CD4-positive, alpha-beta T cell treated with Interleukin-6 for 4 hours (primary cell): ENCODE measurements at regions not wholly inside any gene's neighbourhood (a gene's known extent, or its start where the extent isn't known, plus 50 kb on each side); places are given as distances from the start of the nearest gene placed in this dataset.
A peak's percentile ranks its signal among the peaks of the same experiment; 100 is the strongest.

ENCODE experiments used
- DNase-seq: peaks from one replicate; pipeline ENCODE4 v3.0.0-alpha.2; 2020; ENCODE audit warnings: mixed read lengths

GRCh38 chr7:115707258-115708012, 323.1 kb downstream of the TFEC start:
- peak; percentile 2 for DNase-seq

GRCh38 chr7:115704884-115705283, 325.7 kb downstream of the TFEC start:
- DNase-seq = no peak

DNA sequence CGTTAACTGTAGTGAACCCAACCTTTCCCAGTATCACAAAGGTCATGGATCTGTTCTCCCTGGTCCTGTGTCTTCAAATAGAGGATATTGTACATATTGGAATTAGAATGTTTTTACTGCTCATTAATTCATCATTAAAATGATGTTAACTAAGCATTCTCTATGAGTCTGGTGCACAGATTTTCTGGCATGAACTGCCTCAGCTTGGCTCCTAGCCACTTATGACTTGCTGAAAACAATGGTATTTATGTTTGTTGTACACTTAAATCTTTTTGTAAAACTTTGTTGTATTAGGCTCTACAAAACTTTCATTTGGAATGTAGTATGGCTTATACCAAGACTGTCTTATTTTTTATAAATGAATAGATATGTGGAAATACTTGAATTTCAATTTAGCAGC, 329.4 kb downstream of the TFEC start:
- no peak for DNase-seq

DNA sequence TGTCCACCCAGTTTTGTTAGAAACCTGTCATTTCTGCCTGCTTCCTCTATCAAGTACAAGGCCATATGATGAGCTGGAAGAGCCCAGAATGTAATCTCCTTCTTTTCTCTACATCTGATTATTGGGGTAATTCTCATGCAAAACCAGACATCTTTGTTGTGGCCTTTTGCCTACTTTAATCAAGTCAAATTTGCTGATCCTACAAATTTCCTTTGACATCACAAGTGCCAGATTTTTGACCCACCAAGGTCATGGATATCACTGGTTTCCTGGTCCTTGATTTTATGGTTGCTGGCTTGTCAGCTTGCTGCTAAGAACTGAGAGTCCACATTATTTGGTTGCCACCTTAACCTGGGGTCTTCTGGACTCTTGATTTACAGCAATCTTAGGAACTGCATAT, 336.1 kb downstream of the TFEC start:
- no peak for DNase-seq

DNA sequence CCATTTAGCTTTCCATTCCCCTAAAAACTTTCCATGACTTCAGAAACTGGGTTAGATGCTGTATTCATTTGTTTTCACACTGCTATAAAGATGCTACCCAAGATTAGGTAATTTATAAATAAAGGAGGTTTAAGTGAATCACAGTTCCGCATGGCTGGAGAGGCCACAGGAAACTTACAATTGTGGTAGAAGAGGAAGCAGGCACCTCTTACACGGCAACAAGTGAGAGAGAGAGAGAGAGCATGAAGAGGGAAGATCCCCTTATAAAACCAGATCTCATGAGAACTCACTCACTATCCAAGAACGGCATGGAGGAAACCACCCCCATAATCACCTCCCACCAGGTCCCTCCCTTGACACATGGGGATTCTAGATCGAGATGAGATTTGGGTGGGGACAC, 336.8 kb downstream of the TFEC start:
- no peak for DNase-seq

DNA sequence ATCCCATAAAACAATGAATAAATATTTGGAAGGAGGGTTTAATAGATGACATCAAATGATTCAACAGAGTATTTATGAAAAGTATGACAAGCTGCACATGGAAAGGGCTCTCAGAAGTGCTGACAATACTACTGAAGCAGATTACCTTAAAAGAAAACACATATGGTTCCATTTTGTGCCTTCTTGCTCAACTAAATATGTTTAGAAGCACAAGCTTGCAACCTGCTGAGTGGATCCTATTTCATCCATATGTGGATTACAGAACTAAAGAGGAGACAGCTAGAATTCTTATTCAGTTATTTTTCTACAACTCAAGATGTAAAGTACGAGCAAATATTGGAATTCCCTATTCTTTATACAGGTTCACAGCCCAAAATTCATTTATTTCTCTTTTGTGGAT, 340.6 kb downstream of the TFEC start:
- no peak for DNase-seq

DNA sequence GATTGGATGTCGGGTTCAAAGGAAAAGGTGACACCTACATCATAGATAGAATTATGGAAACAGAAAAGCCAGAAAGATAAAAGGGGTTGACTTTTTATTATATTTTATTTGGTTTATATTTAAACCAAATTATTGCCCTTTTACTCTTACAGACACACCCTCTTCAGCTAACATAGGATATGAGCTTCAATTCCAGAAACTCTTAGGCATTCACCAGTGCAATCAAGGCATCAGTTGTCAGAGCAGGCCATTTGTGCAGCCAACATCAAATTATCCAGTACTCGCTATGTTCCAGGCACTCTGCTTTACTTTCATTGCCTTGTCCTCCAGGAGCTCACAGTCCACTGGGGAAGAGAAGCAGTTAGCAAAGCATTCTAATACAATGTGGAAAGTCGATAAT, 347.5 kb downstream of the TFEC start:
- no peak for DNase-seq

DNA sequence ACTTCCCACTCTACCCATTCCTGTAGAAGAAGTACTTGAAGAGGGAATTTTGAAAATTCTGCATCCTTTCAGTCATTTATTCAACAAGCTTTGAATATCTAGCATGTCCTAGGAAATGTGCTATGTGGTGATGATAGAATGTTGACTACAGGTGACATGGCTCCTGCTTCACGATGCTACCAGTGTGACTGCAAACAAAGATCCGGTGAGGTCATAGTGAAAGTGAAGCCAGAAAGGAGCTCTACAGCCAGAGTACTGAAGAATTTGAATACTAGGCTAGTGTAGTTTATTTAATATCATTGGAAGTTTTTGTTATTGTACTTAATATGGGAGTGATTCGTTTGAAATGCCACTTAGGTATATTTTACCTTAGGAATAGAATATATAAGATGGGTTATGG, 348.1 kb downstream of the TFEC start:
- DNase-seq = no peak

GRCh38 chr7:115680921-115681320, 349.6 kb downstream of the TFEC start:
- DNase-seq = no peak

- DNase-seq = no peak
Measured at GRCh38 chr7:115679976-115680375, 350.6 kb downstream of the TFEC start.

DNA sequence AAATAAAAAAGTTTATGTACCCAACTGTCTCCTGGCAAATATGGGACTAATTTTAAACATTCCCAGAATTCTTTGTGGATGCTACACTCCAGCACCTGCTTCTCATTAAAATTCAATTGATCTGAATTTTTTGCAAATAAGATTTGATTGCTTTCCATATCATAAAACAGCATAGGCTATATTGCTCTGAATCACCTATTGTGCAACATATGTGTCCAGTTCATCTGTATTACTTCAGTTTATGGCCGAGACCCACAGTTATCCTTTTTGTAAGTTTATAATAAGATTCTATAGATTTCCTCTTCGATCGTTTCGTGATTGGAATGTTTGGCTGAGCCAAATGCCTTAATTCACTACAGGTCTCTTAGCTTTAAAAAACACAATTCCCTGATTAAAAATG, 351.1 kb downstream of the TFEC start:
- no peak for DNase-seq

- no peak for DNase-seq
Measured at GRCh38 chr7:115678086-115678982, 352.2 kb downstream of the TFEC start.

DNA sequence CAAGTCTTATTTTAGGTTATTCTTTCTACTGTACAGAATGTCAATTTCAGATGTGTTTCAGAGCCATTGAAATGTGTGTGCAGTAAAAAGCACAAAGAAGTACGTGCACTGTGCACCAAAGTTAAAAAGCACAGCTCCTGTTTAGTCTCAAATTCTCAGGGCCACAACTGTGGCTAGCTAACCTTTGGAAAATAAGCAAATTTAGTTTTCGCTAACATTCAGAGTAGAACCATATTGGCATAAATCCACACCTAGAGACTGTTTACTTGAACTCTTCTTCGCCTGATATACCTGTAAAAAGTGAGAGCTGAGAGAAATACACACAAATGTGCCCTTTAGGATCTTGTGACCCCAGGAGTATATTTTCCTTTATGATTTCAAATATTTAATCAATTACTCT, 353.9 kb downstream of the TFEC start:
- DNase-seq = no peak

GRCh38 chr7:115676080-115676479, 354.5 kb downstream of the TFEC start:
- DNase-seq = no peak

GRCh38 chr7:115674467-115675024, 356.0 kb downstream of the TFEC start:
- DNase-seq = no peak

DNA sequence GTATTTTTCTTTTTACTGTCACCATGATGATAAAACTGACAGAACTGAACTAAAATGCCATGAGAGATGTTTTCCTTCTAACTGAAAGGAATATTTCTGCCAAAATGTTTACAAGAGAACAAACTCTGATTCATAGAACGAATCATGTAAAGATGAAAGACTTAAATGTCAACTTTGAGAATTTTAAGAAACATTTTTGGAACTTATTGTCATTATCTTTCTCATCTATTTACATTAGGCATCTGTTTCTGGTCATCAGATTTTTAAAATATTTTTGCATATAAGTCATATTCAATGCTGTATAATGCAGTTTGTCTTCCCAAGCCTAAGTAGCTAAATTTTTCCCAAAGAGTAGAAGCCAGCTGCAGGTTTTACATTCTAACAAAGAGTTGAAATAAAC, 358.5 kb downstream of the TFEC start:
- no peak for DNase-seq

GRCh38 chr7:115662676-115663075, 367.9 kb downstream of the TFEC start:
- DNase-seq = no peak

DNA sequence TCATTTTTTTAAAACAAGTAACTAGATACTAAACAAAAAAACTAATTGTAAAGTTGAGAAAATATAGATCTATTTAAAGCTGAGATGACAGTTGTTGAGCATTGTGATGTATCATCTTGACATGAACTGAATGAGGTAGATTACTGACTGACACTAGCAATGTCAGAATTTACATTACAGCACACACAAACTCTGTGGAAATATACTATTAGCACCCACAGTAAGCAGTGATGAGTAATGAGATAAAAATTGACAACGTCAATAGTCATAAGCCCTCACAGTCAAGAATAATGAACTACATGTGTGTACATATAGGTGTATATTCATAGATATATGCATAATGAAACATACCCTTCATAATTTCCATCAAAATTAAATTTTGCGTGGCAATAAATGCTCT, 368.4 kb downstream of the TFEC start:
- DNase-seq = no peak

- no peak for DNase-seq
Measured at GRCh38 chr7:115658223-115658622, 372.3 kb downstream of the TFEC start.

- DNase-seq = no peak
Measured at GRCh38 chr7:115654384-115655214, 376.0 kb downstream of the TFEC start.

- no peak for DNase-seq
Measured at GRCh38 chr7:115649429-115649828, 381.1 kb downstream of the TFEC start.

DNA sequence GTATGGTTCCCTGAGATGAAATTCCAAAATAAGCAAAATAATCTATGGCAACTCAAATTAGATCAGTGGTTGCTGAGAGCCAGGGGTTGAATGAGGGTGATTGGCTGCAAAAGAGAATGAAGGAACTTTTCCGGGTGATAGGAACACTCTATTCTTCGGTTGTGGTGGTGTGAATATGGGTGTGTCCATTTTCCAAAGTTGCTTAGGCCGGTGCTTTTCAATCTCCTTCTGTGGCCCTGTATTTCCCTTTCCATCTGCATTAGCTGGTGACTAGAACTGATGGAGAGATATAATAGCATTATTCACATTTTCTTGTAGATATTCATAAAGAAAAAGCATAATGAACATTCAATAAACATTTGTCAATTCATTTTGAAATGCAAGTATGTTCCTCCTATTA, 382.9 kb downstream of the TFEC start:
- DNase-seq = no peak

DNA sequence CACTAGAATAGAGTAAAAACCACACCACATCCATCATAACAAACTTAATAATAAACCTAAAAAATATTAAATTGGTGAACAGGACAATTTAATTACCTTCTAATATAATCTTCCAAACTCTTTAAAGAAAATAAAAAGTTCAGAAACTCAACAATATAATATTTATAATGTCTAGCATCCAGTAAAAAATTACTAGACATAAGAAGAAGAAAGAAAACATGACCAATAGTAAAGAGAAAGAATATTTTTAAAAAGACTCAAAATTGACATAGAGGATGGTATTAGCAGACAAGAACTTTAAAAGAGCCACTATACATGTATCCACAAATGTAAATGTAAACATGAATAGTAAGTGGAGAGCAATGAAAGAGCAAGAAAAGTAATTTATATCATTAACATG, 388.4 kb downstream of the TFEC start:
- DNase-seq = no peak
